ENCODE measurements at regions not wholly inside any gene's neighbourhood (a gene's known extent, or its start where the extent isn't known, plus 50 kb on each side); places are given as distances from the start of the nearest gene placed in this dataset.

GRCh38 chr10:123611876-123612275 is 54.3 kb upstream of the GPR26 start:
- TF ChIP-seq CBX8 (IDR thresholded peaks at IDR 0.05; ENCODE audit: borderline replicate concordance, low read depth, low read length), result no peak
- no peak for TF ChIP-seq PHF8 (conservative IDR thresholded peaks at IDR 0.05; ENCODE audit: low read depth, low read length)
- TF ChIP-seq HDAC2 (IDR thresholded peaks at IDR 0.05; ENCODE audit: borderline replicate concordance in 1 of 2, low read depth in 2 of 2, low read length in 2 of 2), result no peak
- no peak for TF ChIP-seq JUN (IDR thresholded peaks at IDR 0.05; ENCODE audit: low read depth, low read length)
- TF ChIP-seq CHD2 (IDR thresholded peaks at IDR 0.05; ENCODE audit: low read length), result no peak
- no peak for TF ChIP-seq KDM4A (IDR thresholded peaks at IDR 0.05; ENCODE audit: low read depth, low read length, severe bottlenecking)
- TF ChIP-seq CTCF (IDR thresholded peaks at IDR 0.05; ENCODE audit: control extremely low read depth in 1 of 3, insufficient read depth in 1 of 3, low read depth in 1 of 3, low read length in 3 of 3), result no peak
- TF ChIP-seq EP300 (IDR thresholded peaks at IDR 0.05; ENCODE audit: borderline replicate concordance in 1 of 2, low read depth in 2 of 2, low read length in 2 of 2), result no peak
- no peak for FAIRE-seq

More at GRCh38 chr10:123611876-123612275, 54.3 kb upstream of the GPR26 start:
- ChIA-PET CTCF (ENCODE audit: partially characterized antibody) (interaction anchor here (0.9 to 2.5 kb wide), 7 partner anchors 9 to 52 kb away, joined by 3 to 12 read pairs (median 4); no protein-coding TSS in a partner anchor), POLR2A (ENCODE audit: partially characterized antibody) (no interaction called here)
- H3K27ac ChIP-seq (ENCODE audit: low read depth, low read length), result no peak overlapping the region
- H3K56ac ChIP-seq (replicated peaks; ENCODE audit: insufficient read length, low read depth, low read length), result no peak overlapping the region
- H3K4me3 ChIP-seq (ENCODE audit: extremely low read depth in 1 of 4, insufficient read depth in 2 of 4, low read depth in 3 of 4, low read length in 4 of 4), result no peak overlapping the region
- no peak overlapping the region for H3K4ac ChIP-seq (replicated peaks; ENCODE audit: insufficient read length, low read depth, low read length)
- no peaks in the 10 kb centered on the region for H3K27me3 ChIP-seq (replicated peaks in 1 of 4; ENCODE audit: control insufficient read depth in 3 of 4, extremely low read depth in 1 of 4, insufficient read depth in 3 of 4, low read length in 3 of 4)
- no peak overlapping the region for H2AFZ ChIP-seq (ENCODE audit: low read length)
- no peak overlapping the region for H4K5ac ChIP-seq (ENCODE audit: insufficient read length, low read depth, low read length)
- no peak overlapping the region for H2AK5ac ChIP-seq (ENCODE audit: low read depth, low read length)
- H3K79me2 ChIP-seq (ENCODE audit: control insufficient read depth in 1 of 2, insufficient read depth in 2 of 2, low read length in 2 of 2), result no peaks in the 10 kb centered on the region
- no peak for DNase-seq (ENCODE audit: low read depth in 1 of 2, low spot score in 2 of 2)
- H3K9me3 ChIP-seq (ENCODE audit: insufficient read depth in 2 of 2, low read depth in 1 of 2, low read length in 1 of 2), result no peaks in the 10 kb centered on the region
- no peak overlapping the region for H2BK20ac ChIP-seq (ENCODE audit: low read length)
- no peak overlapping the region for H3K23ac ChIP-seq (ENCODE audit: insufficient read length)
- H4K91ac ChIP-seq (replicated peaks; ENCODE audit: insufficient read length, low read length), result no peak overlapping the region
- H2BK15ac ChIP-seq (ENCODE audit: low read length), result no peak overlapping the region
- no peaks in the 10 kb centered on the region for H3K36me3 ChIP-seq (ENCODE audit: control insufficient read depth in 2 of 4, insufficient read depth in 4 of 4, low read length in 3 of 4)
- H4K20me1 ChIP-seq (replicated peaks in 1 of 2; ENCODE audit: control insufficient read depth in 1 of 2, insufficient read depth in 2 of 2, low read length in 2 of 2), result peaks cover 0 to 2% of the 10 kb centered on the region in 2 experiments
- WGBS, 2 experiments (ENCODE audit: extremely low coverage in 1 of 2, insufficient coverage in 1 of 2, insufficient read length in 1 of 2, insufficient replicate concordance in 2 of 2, low coverage in 1 of 2, low lambda C conversion rate in 2 of 2, missing lambda C conversion rate in 1 of 2), result 78% methylated on average over 3 of the region's 3 CpGs; no CpG with 5 or more reads in 1 of the 2 experiments
- no peak overlapping the region for H2BK120ac ChIP-seq (replicated peaks; ENCODE audit: low read depth, low read length)
- no peak overlapping the region for H3K4me2 ChIP-seq (ENCODE audit: insufficient read depth in 1 of 2, low read depth in 2 of 2, low read length in 2 of 2)
- no peak overlapping the region for H2BK5ac ChIP-seq (ENCODE audit: low read depth, low read length)
- H3K14ac ChIP-seq (ENCODE audit: insufficient read length), result no peak overlapping the region
- no peaks in the 10 kb centered on the region; the same call in 1 of the 2 replicates for H3K23me2 ChIP-seq (ENCODE audit: low read depth, low read length)
- H3K18ac ChIP-seq (ENCODE audit: extremely low read depth, low read length), result 0 out of 2 replicates have a peak overlapping the region, but pooled peaks have one; percentile 21
- H2BK12ac ChIP-seq (ENCODE audit: low read depth, low read length), result no peak overlapping the region
- no peak overlapping the region for H4K8ac ChIP-seq (ENCODE audit: extremely low read depth, insufficient read depth, low read length)
- peaks cover 1 to 12% (median 7%) of the 10 kb centered on the region in 4 experiments; a peak in 4 of 7 replicates for H3K4me1 ChIP-seq (replicated peaks in 1 of 4; ENCODE audit: control insufficient read depth in 3 of 4, insufficient read depth in 4 of 4, low read length in 3 of 4)
- H3K9ac ChIP-seq (replicated peaks in 1 of 4; ENCODE audit: extremely low read depth in 1 of 4, low read depth in 3 of 4, low read length in 3 of 4), result no peak overlapping the region
- no peaks in the 10 kb centered on the region for H3K79me1 ChIP-seq (ENCODE audit: low read depth, low read length)

Measured in H1 (cell line).